ENCODE measurements at regions not wholly inside any gene's neighbourhood (a gene's known extent, or its start where the extent isn't known, plus 50 kb on each side); places are given as distances from the start of the nearest gene placed in this dataset.
"Not testable (repeated sequence)": the region's sequence is repeated elsewhere in the genome, so short reads cannot be mapped to it uniquely, and the experiment has no call there.

- H2BK20ac ChIP-seq (ENCODE audit: low read length); H3K4me1 ChIP-seq (replicated peaks in 1 of 4; ENCODE audit: control insufficient read depth in 3 of 4, insufficient read depth in 4 of 4, low read length in 3 of 4); H3K27me3 ChIP-seq (replicated peaks in 1 of 4; ENCODE audit: control insufficient read depth in 3 of 4, extremely low read depth in 1 of 4, insufficient read depth in 3 of 4, low read length in 3 of 4); H3K36me3 ChIP-seq (ENCODE audit: control insufficient read depth in 2 of 4, insufficient read depth in 4 of 4, low read length in 3 of 4); DNase-seq (ENCODE audit: low read depth in 1 of 2, low spot score in 2 of 2); H4K20me1 ChIP-seq (replicated peaks in 1 of 2; ENCODE audit: control insufficient read depth in 1 of 2, insufficient read depth in 2 of 2, low read length in 2 of 2); H3K23ac ChIP-seq (ENCODE audit: insufficient read length); FAIRE-seq; H3K79me2 ChIP-seq (ENCODE audit: control insufficient read depth in 1 of 2, insufficient read depth in 2 of 2, low read length in 2 of 2); H3K9me3 ChIP-seq (ENCODE audit: insufficient read depth in 2 of 2, low read depth in 1 of 2, low read length in 1 of 2); H2AFZ ChIP-seq (ENCODE audit: low read length); H2BK12ac ChIP-seq (ENCODE audit: low read depth, low read length); H2BK5ac ChIP-seq (ENCODE audit: low read depth, low read length); H3K27ac ChIP-seq (ENCODE audit: low read depth, low read length); H3K9ac ChIP-seq (replicated peaks in 1 of 4; ENCODE audit: extremely low read depth in 1 of 4, low read depth in 3 of 4, low read length in 3 of 4); H3K4ac ChIP-seq (replicated peaks; ENCODE audit: insufficient read length, low read depth, low read length); H2BK15ac ChIP-seq (ENCODE audit: low read length); H3K56ac ChIP-seq (replicated peaks; ENCODE audit: insufficient read length, low read depth, low read length); H3K18ac ChIP-seq (ENCODE audit: extremely low read depth, low read length); H3K14ac ChIP-seq (ENCODE audit: insufficient read length); H3K4me2 ChIP-seq (ENCODE audit: insufficient read depth in 1 of 2, low read depth in 2 of 2, low read length in 2 of 2); H3K23me2 ChIP-seq (ENCODE audit: low read depth, low read length); H3K79me1 ChIP-seq (ENCODE audit: low read depth, low read length); H2BK120ac ChIP-seq (replicated peaks; ENCODE audit: low read depth, low read length); POLR2A ChIA-PET (ENCODE audit: partially characterized antibody); H2AK5ac ChIP-seq (ENCODE audit: low read depth, low read length); H4K5ac ChIP-seq (ENCODE audit: insufficient read length, low read depth, low read length); H4K8ac ChIP-seq (ENCODE audit: extremely low read depth, insufficient read depth, low read length); H3K4me3 ChIP-seq (ENCODE audit: extremely low read depth in 1 of 4, insufficient read depth in 2 of 4, low read depth in 3 of 4, low read length in 4 of 4); H4K91ac ChIP-seq (replicated peaks; ENCODE audit: insufficient read length, low read length): not testable (repeated sequence)
- CTCF ChIA-PET (ENCODE audit: partially characterized antibody) = interaction anchor here (0.6 to 1.5 kb wide), 2 partner anchors 16 to 232 kb away, joined by 3 read pairs; no protein-coding TSS in a partner anchor
- 85% methylated on average over 8 of the region's 8 CpGs; no CpG with 5 or more reads in 1 of the 2 experiments for WGBS, 2 experiments (ENCODE audit: extremely low coverage in 1 of 2, insufficient coverage in 1 of 2, insufficient read length in 1 of 2, insufficient replicate concordance in 2 of 2, low coverage in 1 of 2, low lambda C conversion rate in 2 of 2, missing lambda C conversion rate in 1 of 2)
Measured at GRCh38 chr1:10922315-10923060, 90.0 kb upstream of the TARDBP start.

All from H1 (cell line).